Caco-2 (cell line): ENCODE measurements at regions not wholly inside any gene's neighbourhood (a gene's known extent, or its start where the extent isn't known, plus 50 kb on each side); places are given as distances from the start of the nearest gene placed in this dataset.
A peak's percentile ranks its signal among the peaks of the same experiment; 100 is the strongest.

Experiments
- BruUV-seq: library from RNA; stranded (reverse); fragments of 400-500 nt; replicated peaks from 2 replicates; lab custom pipeline; 2021; lab: Mats Ljungman, UMichigan
- CTCF ChIA-PET: fragments of 300-600 bp; sonication (Branson Sonifier 250); formaldehyde crosslinking; loops from one replicate; lab custom pipeline; 2022; ENCODE audit warnings: antibody characterized with exemption; lab: Charles Lee
- POLR2A ChIA-PET: fragments of 300-600 bp; sonication (Branson Sonifier 250); formaldehyde crosslinking; loops from one replicate; lab custom pipeline; 2022; ENCODE audit warnings: antibody characterized with exemption; lab: Charles Lee
- DNase-seq, 2 experiments: peaks; one replicate each; pipeline versions ENCODE4 v3.0.0 to v3.0.0-alpha.2; 2020 to 2022
- H3K27me3 ChIP-seq: replicated peaks from 2 replicates; pipeline ENCODE4 v1.6.0; 2011; ENCODE audit warnings: low read length; ENCODE audit not compliant: control insufficient read depth, insufficient read depth
- H3K36me3 ChIP-seq: 2 replicates; pipeline ENCODE4 v1.5.1; 2011; ENCODE audit warnings: low read length; ENCODE audit not compliant: control insufficient read depth, insufficient read depth
- H3K4me1 ChIP-seq: fragments of 250-450 bp; sonication (Bioruptor Pico); 2 replicates; pipeline ENCODE4 v1.5.1; 2020; ENCODE audit warnings: mild to moderate bottlenecking
- H3K4me3 ChIP-seq: 2 replicates; pipeline ENCODE4 v1.5.1; 2011; ENCODE audit warnings: low read depth, mild to moderate bottlenecking, control low read depth, low read length
- H3K9me3 ChIP-seq: fragments of 250-450 bp; sonication (Bioruptor Pico); 2 replicates; pipeline ENCODE4 v1.5.1; 2020; ENCODE audit warnings: mild to moderate bottlenecking, moderate library complexity
- H3K27ac Mint-ChIP-seq: one replicate; pipeline ENCODE4 v1.8.0; 2022; ENCODE audit warnings: mixed read lengths; ENCODE audit not compliant: unreplicated experiment
- H3K27me3 Mint-ChIP-seq: one replicate; pipeline ENCODE4 v1.8.0; 2022; ENCODE audit warnings: mixed read lengths; ENCODE audit not compliant: insufficient read depth, unreplicated experiment
- H3K36me3 Mint-ChIP-seq: one replicate; pipeline ENCODE4 v1.8.0; 2022; ENCODE audit warnings: mild to moderate bottlenecking, mixed read lengths; ENCODE audit not compliant: insufficient read depth, unreplicated experiment
- H3K4me1 Mint-ChIP-seq: one replicate; pipeline ENCODE4 v1.8.0; 2022; ENCODE audit warnings: low read depth, mixed read lengths; ENCODE audit not compliant: unreplicated experiment
- H3K4me3 Mint-ChIP-seq: one replicate; pipeline ENCODE4 v1.8.0; 2022; ENCODE audit warnings: mild to moderate bottlenecking, moderate library complexity, mixed read lengths; ENCODE audit not compliant: unreplicated experiment
- H3K9me3 Mint-ChIP-seq: one replicate; pipeline ENCODE4 v1.8.0; 2022; ENCODE audit warnings: mixed read lengths; ENCODE audit not compliant: unreplicated experiment
- intact Hi-C: fragments of 100-400 bp; cut with micrococcal nuclease; formaldehyde crosslinking; loops from one replicate; pipeline ENCODE4 v1.10.0; 2022; ENCODE audit not compliant: unreplicated experiment
- TF ChIP-seq, protein P1 (sequence below), 2 experiments: fragments of 200-600 bp in 1 of 2; IDR thresholded peaks; 1 replicate in 1 of 2; 2 replicates in 1 of 2; pipeline versions ENCODE4 v1.5.1 to v1.8.0; 2011 to 2022; ENCODE audit warnings: antibody characterized with exemption in 1 of 2, control low read depth in 1 of 2, inconsistent platforms in 1 of 2, low read depth in 1 of 2, low read length in 1 of 2, mild to moderate bottlenecking in 1 of 2, moderate library complexity in 1 of 2; ENCODE audit not compliant: insufficient read depth in 1 of 2, severe bottlenecking in 1 of 2, unreplicated experiment in 1 of 2

DNA sequence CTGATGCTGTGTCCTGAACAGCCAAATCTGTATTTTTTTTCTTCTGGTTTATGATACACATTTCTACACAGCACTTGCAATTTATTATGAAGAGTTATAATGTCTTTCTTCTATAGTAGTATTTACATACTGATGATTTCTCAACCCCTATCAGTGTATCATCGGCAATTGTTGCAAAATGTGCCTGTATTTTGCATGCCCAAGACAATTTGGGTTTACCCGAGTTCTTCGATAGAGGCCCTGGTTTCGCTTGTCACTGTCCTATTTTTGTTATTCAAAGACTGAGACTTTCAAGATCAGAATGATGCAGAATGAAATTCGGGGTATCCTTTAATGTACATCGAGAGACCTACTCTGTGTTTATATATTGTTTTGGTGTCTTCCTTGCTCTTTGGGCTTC lies 184.5 kb upstream of the PRSS58 start:
- Histone ChIP-seq H3K4me3 (no peak overlapping the region), H3K4me1 (peaks cover 12% of the 10 kb centered on the region; the same call in 1 of the 2 replicates), H3K36me3 (no peaks in the 10 kb centered on the region), H3K9me3 (no peaks in the 10 kb centered on the region), H3K27me3 (no peaks in the 10 kb centered on the region)
- Mint-ChIP-seq H3K4me3 (no peak overlapping the region), H3K36me3 (no peaks in the 10 kb centered on the region), H3K27ac (no peak overlapping the region), H3K4me1 (peaks cover 16% of the 10 kb centered on the region), H3K9me3 (no peaks in the 10 kb centered on the region), H3K27me3 (peaks cover 1% of the 10 kb centered on the region)
- POLR2A ChIA-PET, result no interaction called here
- no peak for DNase-seq
- no TSS peak for BruUV-seq
- intact Hi-C loops, result no loop called here
- TF ChIP-seq, protein P1, sequence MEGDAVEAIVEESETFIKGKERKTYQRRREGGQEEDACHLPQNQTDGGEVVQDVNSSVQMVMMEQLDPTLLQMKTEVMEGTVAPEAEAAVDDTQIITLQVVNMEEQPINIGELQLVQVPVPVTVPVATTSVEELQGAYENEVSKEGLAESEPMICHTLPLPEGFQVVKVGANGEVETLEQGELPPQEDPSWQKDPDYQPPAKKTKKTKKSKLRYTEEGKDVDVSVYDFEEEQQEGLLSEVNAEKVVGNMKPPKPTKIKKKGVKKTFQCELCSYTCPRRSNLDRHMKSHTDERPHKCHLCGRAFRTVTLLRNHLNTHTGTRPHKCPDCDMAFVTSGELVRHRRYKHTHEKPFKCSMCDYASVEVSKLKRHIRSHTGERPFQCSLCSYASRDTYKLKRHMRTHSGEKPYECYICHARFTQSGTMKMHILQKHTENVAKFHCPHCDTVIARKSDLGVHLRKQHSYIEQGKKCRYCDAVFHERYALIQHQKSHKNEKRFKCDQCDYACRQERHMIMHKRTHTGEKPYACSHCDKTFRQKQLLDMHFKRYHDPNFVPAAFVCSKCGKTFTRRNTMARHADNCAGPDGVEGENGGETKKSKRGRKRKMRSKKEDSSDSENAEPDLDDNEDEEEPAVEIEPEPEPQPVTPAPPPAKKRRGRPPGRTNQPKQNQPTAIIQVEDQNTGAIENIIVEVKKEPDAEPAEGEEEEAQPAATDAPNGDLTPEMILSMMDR (IDR thresholded peaks at IDR 0.05; ENCODE audit: insufficient read depth in 1 of 2, low read depth in 1 of 2, low read length in 1 of 2, severe bottlenecking in 1 of 2, unreplicated experiment in 1 of 2), result no peak
- CTCF ChIA-PET, result no interaction called here

DNA sequence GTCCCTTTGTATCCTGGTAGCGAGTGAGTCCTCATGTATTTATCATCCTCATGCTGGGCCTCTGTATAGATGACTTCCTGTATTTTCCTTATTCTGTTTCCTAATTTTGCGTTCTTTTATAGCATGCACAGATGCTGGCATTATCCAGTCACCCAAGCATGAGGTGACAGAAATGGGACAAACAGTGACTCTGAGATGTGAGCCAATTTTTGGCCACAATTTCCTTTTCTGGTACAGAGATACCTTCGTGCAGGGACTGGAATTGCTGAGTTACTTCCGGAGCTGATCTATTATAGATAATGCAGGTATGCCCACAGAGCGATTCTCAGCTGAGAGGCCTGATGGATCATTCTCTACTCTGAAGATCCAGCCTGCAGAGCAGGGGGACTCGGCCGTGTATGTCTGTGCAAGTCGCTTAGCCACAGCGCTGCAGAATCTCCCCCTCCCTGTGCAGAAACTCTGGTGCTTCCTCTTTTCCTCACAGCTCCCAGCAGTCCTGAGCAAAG lies 183.1 kb upstream of the PRSS58 start:
- intact Hi-C loops, result no loop called here
- peaks cover 16% of the 10 kb centered on the region for H3K4me1 Mint-ChIP-seq
- H3K36me3 Mint-ChIP-seq, result no peaks in the 10 kb centered on the region
- H3K9me3 Mint-ChIP-seq, result no peaks in the 10 kb centered on the region
- H3K36me3 ChIP-seq, result no peaks in the 10 kb centered on the region
- no peaks in the 10 kb centered on the region for H3K27me3 ChIP-seq
- no peak overlapping the region for H3K27ac Mint-ChIP-seq
- TF ChIP-seq, protein P1 (IDR thresholded peaks at IDR 0.05; ENCODE audit: insufficient read depth in 1 of 2, low read depth in 1 of 2, low read length in 1 of 2, severe bottlenecking in 1 of 2, unreplicated experiment in 1 of 2), result no peak
- H3K27me3 Mint-ChIP-seq, result peaks cover 3% of the 10 kb centered on the region
- ChIA-PET POLR2A (no interaction called here), CTCF (interaction anchor here (0.6 kb wide), 1 partner anchor 66 kb away, joined by 3 read pairs; no protein-coding TSS in a partner anchor)
- peaks cover 12% of the 10 kb centered on the region; the same call in 1 of the 2 replicates for H3K4me1 ChIP-seq
- no peaks in the 10 kb centered on the region for H3K9me3 ChIP-seq
- no TSS peak for BruUV-seq
- H3K4me3 Mint-ChIP-seq, result no peak overlapping the region
- H3K4me3 ChIP-seq, result no peak overlapping the region
- no peak for DNase-seq

DNA sequence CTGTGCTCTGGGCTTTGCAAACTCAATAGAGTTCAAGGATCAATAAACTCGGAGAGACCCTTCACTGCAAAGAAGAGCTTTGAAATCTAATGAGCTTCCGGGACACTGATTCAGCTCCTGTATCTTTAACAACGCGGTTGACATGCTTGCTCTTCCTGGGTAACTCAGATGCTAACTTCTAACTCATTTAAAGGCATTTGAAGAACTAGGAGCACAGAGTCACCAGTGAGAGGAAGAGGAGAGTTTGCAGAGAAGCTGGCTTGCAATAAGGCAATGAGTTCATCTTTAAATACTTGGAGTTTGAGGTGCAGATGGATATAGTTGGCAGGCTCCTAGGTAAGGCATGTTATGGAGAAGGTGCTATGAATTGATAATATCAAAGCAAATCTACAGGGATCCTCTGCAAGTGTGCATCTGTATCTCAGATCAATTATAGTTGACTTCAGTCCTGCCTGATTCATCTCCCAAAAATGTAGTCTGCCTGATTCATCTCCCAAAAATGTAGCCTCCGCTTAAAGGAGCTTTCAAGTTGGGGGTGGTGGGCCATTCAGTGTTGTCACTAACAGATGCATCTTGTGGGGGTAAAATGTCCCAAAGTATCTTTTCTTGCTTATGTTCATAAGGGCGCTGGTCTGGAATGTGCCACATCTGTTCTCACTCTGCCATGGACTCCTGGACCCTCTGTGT lies 182.5 kb upstream of the PRSS58 start:
- Mint-ChIP-seq H3K9me3 (no peaks in the 10 kb centered on the region), H3K4me1 (peaks cover 16% of the 10 kb centered on the region), H3K36me3 (no peaks in the 10 kb centered on the region), H3K27me3 (peaks cover 3% of the 10 kb centered on the region), H3K4me3 (no peak overlapping the region), H3K27ac (no peak overlapping the region)
- TF ChIP-seq, protein P1 (IDR thresholded peaks at IDR 0.05; ENCODE audit: insufficient read depth in 1 of 2, low read depth in 1 of 2, low read length in 1 of 2, severe bottlenecking in 1 of 2, unreplicated experiment in 1 of 2), result no peak
- Histone ChIP-seq H3K4me1 (peaks cover 12% of the 10 kb centered on the region; the same call in 1 of the 2 replicates), H3K27me3 (no peaks in the 10 kb centered on the region), H3K4me3 (no peak overlapping the region), H3K9me3 (no peaks in the 10 kb centered on the region), H3K36me3 (no peaks in the 10 kb centered on the region)
- intact Hi-C loops, result no loop called here
- BruUV-seq, result no TSS peak
- CTCF ChIA-PET, result interaction anchor here (0.6 kb wide), 1 partner anchor 66 kb away, joined by 3 read pairs; no protein-coding TSS in a partner anchor
- POLR2A ChIA-PET, result no interaction called here
- peak in 1 of 2 experiments; percentile 10 for DNase-seq
